Central memory CD8-positive, alpha-beta T cell (primary cell): ENCODE measurements at regions not wholly inside any gene's neighbourhood (a gene's known extent, or its start where the extent isn't known, plus 50 kb on each side); places are given as distances from the start of the nearest gene placed in this dataset.

Experiments
- ATAC-seq: fragments of 150-1000 bp; cut with Tn5 transposase; replicated peaks from 2 replicates; pipeline ENCODE4 v1.10.0; 2022; ENCODE audit warnings: mild to moderate bottlenecking, moderate FRiP score, moderate number of reproducible peaks; ENCODE audit not compliant: poor library complexity, severe bottlenecking; ENCODE audit errors: extremely low read depth
- DNase-seq, 2 donors: peaks; one replicate each; pipeline ENCODE4 v3.0.0; 2021; ENCODE audit warnings: low spot score in 2 of 2
- H3K27ac Mint-ChIP-seq: one replicate; pipeline ENCODE4 v1.8.0; 2022; ENCODE audit warnings: low read depth, mild to moderate bottlenecking, moderate library complexity, mixed read lengths
- H3K27me3 Mint-ChIP-seq: one replicate; pipeline ENCODE4 v1.8.0; 2022; ENCODE audit warnings: mixed read lengths
- H3K36me3 Mint-ChIP-seq: one replicate; pipeline ENCODE4 v1.8.0; 2022; ENCODE audit warnings: mild to moderate bottlenecking, moderate library complexity, mixed read lengths; ENCODE audit not compliant: insufficient read depth
- H3K4me1 Mint-ChIP-seq: one replicate; pipeline ENCODE4 v1.8.0; 2022; ENCODE audit warnings: mixed read lengths
- H3K4me3 Mint-ChIP-seq: one replicate; pipeline ENCODE4 v1.8.0; 2022; ENCODE audit warnings: mild to moderate bottlenecking, moderate library complexity, mixed read lengths
- H3K9me3 Mint-ChIP-seq: one replicate; pipeline ENCODE4 v1.8.0; 2022; ENCODE audit warnings: mixed read lengths

DNA sequence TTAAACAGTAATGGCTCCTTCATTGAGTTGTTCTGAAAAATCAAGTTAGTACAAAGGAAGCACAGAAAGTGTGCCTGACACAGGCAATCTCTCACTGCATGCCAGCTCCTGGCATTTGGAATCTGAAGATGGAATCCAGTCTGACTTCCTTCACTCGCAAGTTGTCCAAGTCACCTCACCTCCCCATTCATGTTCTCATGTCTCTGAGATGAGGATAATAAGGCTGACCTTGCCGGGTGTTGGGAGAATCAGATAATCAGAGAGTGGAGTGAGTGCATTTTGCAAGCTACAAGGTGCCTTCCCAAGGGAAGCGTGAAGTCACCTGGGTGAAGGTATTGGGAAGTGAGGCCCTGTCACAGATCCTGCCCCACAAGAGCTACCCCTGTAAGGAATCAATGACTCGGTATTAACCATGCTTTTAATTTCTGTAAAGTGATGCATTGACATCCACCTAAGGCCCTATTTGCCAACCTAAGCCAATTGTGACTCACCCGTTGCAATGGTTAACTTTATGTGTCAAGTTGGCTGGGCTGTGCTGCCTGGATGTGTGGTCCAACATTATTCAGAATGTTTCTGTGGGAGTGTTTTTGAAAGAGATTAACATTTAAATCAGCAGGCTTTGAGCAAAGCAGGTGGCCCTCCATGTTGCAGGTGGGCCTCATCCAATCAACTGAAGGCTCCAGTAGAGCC, 62.5 kb upstream of the TARBP1 start:
- H3K27ac Mint-ChIP-seq: no peak overlapping the region
- ATAC-seq (no peak), DNase-seq (no peak)
- no peaks in the 10 kb centered on the region for H3K36me3 Mint-ChIP-seq
- H3K4me1 Mint-ChIP-seq: no peaks in the 10 kb centered on the region
- no peak overlapping the region for H3K4me3 Mint-ChIP-seq
- peaks cover 11% of the 10 kb centered on the region for H3K27me3 Mint-ChIP-seq
- H3K9me3 Mint-ChIP-seq: no peaks in the 10 kb centered on the region

DNA sequence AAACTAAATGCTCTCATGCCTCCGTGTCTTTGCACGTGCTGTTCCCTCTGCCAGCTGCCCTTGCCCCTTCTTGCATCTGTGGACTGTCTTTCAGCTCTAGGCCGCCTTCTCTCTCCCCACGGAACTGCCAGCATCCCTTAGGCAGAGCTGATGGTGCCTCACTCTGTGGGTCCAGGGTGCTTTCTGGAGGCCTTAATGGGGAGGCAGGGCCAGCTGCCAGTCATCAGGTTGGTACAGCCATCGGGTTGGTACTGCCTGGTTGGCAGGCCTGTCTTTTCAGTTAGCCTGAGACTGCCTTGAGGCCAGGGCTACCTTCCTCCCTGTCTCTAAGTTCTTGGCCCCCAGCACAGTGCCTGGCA, 61.4 kb upstream of the TARBP1 start:
- no peaks in the 10 kb centered on the region for H3K9me3 Mint-ChIP-seq
- no peaks in the 10 kb centered on the region for H3K36me3 Mint-ChIP-seq
- H3K4me1 Mint-ChIP-seq: no peaks in the 10 kb centered on the region
- H3K4me3 Mint-ChIP-seq: no peak overlapping the region
- peaks cover 7% of the 10 kb centered on the region for H3K27me3 Mint-ChIP-seq
- ATAC-seq: no peak
- no peak for DNase-seq
- H3K27ac Mint-ChIP-seq: no peak overlapping the region

DNA sequence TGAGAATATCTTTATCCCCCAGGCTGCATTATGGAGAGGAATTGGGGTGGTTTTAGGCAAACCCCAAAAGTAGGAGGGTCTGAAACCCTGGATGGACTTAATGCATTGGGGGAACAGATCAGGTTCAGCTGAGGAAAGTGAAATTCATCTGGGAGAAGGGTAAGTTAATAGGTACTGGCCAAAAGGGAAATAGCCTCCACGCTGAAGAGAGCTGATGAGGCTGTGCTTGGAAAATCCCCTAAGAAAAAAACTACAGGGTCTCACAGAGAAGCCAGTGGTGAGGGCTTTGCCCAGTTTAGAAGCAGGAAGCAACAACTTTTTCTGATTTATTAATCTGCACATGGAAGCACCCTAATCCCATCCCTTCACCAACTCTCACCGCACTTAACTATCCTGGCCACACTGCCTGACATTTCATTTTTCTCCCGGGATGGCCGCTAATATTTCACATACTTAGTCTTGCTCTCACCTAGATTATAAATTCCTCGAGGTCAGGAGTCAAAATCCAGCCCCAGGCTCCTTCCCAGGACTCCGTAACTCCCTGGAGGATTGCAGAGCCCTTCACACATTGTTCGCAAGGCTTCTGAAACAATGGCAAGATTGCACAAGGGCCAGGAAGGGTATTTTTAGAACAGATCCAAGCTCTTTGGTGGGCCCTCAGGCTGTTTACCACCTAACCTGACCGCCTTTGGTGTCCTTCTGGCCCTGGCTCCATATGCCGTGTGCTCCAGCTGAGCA, 60.9 kb upstream of the TARBP1 start:
- Mint-ChIP-seq H3K9me3 (no peaks in the 10 kb centered on the region), H3K4me3 (no peak overlapping the region), H3K27ac (no peak overlapping the region), H3K27me3 (peaks cover 2% of the 10 kb centered on the region), H3K4me1 (no peaks in the 10 kb centered on the region), H3K36me3 (no peaks in the 10 kb centered on the region)
- DNase-seq (no peak), ATAC-seq (no peak)

DNA sequence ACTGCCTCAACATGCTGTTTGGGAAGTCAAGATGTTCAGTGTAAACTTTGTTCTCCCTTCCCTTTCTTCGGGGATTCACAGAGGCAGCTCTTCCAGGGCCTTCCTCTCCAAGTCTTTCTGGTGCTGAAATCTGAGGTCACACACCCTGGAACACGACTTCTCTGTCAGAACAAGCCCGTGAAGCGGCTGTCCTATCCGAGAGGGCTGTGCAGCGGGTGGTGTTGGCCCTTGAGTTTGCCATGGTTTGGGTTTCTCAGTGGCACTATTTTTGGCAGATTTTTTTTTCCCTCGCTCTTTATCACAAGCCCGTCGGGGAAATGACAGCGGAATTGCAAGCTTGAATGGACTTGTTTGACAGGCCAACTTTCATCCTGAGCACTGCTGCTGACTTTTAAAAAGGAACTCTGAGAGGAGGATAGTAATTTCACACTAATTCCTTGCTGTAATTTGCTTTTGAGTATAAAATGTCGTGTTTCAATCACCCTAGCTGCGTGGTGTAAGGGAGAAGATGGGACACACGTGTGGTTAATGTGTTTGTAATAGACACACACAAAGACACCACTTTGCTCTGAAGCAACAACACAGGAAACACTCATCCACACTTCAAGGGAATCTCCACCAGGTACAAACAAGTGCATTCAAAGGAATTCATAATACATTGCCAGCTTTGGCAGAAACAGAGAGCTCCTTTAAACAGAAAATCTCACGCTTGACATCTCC, 60.1 kb upstream of the TARBP1 start:
- no peak for DNase-seq
- no peak overlapping the region for H3K27ac Mint-ChIP-seq
- H3K27me3 Mint-ChIP-seq: no peaks in the 10 kb centered on the region
- no peaks in the 10 kb centered on the region for H3K36me3 Mint-ChIP-seq
- H3K4me3 Mint-ChIP-seq: no peak overlapping the region
- no peaks in the 10 kb centered on the region for H3K9me3 Mint-ChIP-seq
- ATAC-seq: no peak
- no peaks in the 10 kb centered on the region for H3K4me1 Mint-ChIP-seq

DNA sequence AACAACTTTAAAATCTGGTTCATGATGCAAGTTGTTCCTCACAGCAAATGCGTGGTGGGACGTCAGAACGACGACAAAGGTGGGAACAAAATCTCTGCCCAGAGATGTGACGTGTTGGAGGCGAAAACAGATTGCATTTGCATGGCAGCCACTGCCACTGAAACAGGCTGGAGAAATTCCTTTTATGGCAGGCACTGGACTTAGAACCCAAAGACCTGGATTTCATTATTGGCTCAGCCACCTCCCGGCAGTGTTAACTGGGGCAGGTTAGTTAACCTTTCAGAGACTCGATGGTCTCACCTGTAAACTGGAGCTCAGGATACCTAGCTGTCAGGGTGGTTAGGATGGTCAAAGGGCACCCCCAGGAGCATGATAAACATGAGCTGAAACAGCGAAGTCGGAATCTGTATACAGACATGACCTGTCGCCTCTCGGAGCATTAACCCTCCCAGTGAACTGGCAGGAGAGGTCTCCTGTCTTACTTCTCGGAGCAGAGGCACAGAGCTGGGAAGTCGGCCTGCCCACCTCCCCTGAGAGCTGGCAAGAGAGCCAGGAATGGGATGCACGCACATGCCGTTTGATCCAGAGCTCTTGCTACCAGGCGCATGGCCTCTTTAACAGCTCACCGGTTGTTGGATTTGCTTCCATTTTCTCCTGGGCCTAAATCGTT, 59.2 kb upstream of the TARBP1 start:
- Mint-ChIP-seq H3K4me3 (no peak overlapping the region), H3K27me3 (peaks cover 8% of the 10 kb centered on the region), H3K27ac (no peak overlapping the region), H3K4me1 (no peaks in the 10 kb centered on the region), H3K36me3 (peaks cover 2% of the 10 kb centered on the region), H3K9me3 (no peaks in the 10 kb centered on the region)
- no peak for ATAC-seq
- DNase-seq: no peak

DNA sequence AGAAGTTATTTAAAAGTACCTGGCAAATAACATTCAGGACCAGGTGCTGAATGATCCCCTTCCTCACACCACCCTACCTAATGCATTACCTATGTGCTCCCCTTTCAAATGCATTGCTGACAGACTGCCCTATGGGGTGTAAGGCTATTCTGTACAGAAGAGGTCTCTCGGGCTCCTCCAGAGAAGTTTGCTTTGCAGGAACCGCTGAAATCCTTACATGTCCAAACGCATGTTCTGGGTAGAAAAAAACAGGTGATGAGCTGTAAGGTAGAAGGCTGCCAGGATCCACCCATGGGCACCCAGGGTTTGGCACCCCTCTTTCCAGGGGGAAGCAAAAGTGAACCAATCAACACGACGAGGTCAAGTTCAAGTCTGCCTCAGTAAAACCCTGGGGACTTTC, 58.3 kb upstream of the TARBP1 start:
- H3K4me1 Mint-ChIP-seq: no peaks in the 10 kb centered on the region
- peaks cover 15% of the 10 kb centered on the region for H3K27me3 Mint-ChIP-seq
- DNase-seq (no peak), ATAC-seq (no peak)
- H3K27ac Mint-ChIP-seq: no peak overlapping the region
- no peak overlapping the region for H3K4me3 Mint-ChIP-seq
- peaks cover 2% of the 10 kb centered on the region for H3K36me3 Mint-ChIP-seq
- H3K9me3 Mint-ChIP-seq: no peaks in the 10 kb centered on the region

DNA sequence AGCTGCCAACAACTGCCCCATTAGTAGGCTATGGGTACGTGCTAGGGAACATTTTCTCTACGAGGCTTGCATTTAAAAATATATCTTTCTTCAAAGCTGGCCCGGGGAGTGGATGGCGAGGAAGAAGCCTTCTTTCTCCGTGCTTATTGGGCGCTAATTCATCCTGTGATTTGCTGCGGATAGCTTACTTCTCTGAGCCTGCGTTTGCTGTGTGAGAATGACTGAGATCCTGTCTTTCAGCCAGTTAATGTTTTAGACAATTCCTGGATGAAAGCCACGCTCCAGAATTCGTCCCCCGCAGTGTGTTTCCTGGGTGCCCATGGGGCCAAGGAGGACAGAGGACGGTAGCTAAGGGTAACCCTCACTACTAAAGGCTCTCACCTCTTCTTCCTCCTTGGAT, 57.8 kb upstream of the TARBP1 start:
- peaks cover 15% of the 10 kb centered on the region for H3K27me3 Mint-ChIP-seq
- DNase-seq (no peak), ATAC-seq (no peak)
- no peak overlapping the region for H3K4me3 Mint-ChIP-seq
- H3K4me1 Mint-ChIP-seq: no peaks in the 10 kb centered on the region
- H3K36me3 Mint-ChIP-seq: peaks cover 2% of the 10 kb centered on the region
- no peaks in the 10 kb centered on the region for H3K9me3 Mint-ChIP-seq
- no peak overlapping the region for H3K27ac Mint-ChIP-seq

DNA sequence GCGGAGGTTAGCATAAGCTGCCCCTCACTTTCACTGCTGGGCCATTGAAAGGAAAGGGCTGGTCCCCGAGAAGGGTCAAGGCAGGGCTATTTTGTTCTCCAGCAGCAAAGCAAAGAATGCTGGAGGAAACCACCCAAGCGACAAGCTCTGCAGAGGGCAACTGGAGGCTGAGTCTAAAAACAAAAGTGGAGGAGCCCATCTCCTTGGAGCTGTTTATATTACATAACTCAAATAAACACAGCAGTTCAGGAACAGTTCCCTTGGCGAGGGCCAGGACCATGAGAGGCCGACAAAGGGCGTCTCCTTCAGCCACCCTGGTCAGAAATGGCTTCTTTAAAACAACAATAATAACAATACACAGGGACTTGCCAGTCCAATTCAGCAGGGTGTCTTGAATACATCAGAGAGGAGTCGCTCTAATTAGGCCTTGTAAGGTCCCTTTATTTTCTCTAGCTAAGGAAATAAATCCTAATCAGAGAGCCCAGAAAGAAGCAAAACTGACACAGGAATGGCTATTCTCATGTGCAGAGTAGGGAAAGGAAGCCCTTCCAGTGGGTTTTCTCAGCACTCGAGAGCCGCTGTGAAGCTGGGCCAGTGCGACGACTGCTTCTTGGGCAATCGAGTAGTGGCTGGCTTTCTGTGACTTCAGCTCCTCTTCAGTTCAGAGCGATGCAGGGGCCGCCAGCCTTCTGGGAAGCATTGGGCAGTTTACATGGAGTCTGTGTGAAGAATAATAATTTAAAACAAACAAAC, 57.0 kb upstream of the TARBP1 start:
- H3K27me3 Mint-ChIP-seq: peaks cover 16% of the 10 kb centered on the region
- H3K9me3 Mint-ChIP-seq: no peaks in the 10 kb centered on the region
- H3K36me3 Mint-ChIP-seq: peaks cover 2% of the 10 kb centered on the region
- no peak overlapping the region for H3K4me3 Mint-ChIP-seq
- H3K27ac Mint-ChIP-seq: peak overlapping the region; percentile 42
- H3K4me1 Mint-ChIP-seq: no peaks in the 10 kb centered on the region
- no peak for ATAC-seq
- DNase-seq: no peak

DNA sequence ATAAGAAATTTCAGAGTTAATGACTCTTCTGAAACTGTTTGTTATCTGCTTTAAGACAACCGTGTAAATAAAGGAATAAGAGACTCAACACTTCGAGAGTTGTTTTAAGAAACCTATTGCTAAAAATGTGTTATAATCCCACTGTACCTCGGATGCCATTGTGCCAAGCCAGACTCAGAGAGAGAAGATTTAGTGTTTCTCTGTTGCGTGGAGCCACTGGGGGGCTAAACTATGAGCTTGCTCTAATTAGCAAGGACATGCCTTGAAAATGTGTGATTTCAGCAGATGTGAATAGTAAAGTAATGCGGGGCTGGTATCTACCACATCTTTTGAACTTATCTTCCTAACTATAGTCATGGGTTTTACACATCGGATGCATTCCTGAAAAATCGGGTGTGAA, 56.2 kb upstream of the TARBP1 start:
- Mint-ChIP-seq H3K4me3 (no peak overlapping the region), H3K4me1 (no peaks in the 10 kb centered on the region), H3K36me3 (peaks cover 2% of the 10 kb centered on the region), H3K27me3 (peaks cover 24% of the 10 kb centered on the region), H3K9me3 (no peaks in the 10 kb centered on the region), H3K27ac (peak overlapping the region; percentile 42)
- ATAC-seq (no peak), DNase-seq (no peak)

DNA sequence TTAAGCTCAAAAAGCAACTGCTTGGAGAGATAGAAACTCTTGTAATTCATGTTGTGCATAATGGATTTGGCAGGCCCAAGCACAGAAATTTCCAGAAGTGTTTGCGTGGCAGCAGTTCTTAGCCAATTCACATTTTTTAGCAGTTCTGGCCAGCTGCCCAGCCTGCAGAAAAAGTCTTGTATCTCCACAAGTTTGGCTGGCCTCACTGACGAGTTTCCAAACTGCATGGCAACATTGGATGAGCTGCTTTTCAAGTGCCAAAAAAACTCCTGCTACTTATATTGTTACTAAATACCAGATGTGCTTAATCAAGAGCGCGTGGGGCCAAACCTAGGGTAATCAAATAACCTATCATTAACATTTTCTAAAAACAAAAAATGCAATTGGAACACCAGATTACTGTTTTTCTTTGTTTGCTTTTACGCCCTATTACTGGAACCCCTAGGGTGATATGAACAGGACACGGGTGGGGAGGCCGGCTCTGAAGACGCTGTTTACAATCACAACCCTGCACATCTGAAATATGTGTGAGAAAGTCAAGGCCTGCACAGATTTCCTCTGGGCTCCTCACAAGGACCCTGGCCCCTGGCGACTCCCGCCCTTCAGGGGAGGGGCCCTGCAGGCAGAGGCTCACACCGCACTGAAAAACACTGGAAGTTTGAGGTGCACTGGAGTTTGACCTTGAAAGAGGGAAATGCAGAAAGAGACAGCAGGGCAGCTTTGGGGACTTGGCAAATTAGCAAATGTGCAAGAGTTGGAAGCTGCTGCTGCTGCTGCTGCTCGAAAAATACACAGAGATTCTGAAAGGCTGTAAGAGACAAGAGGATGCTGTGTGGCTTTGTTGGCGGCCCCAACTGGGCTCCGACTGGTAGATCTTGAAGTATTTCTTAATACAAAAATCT, 55.2 kb upstream of the TARBP1 start:
- no peaks in the 10 kb centered on the region for H3K4me1 Mint-ChIP-seq
- DNase-seq: no peak
- H3K36me3 Mint-ChIP-seq: peaks cover 2% of the 10 kb centered on the region
- H3K4me3 Mint-ChIP-seq: no peak overlapping the region
- no peak overlapping the region for H3K27ac Mint-ChIP-seq
- H3K9me3 Mint-ChIP-seq: no peaks in the 10 kb centered on the region
- peaks cover 27% of the 10 kb centered on the region for H3K27me3 Mint-ChIP-seq
- no peak for ATAC-seq

DNA sequence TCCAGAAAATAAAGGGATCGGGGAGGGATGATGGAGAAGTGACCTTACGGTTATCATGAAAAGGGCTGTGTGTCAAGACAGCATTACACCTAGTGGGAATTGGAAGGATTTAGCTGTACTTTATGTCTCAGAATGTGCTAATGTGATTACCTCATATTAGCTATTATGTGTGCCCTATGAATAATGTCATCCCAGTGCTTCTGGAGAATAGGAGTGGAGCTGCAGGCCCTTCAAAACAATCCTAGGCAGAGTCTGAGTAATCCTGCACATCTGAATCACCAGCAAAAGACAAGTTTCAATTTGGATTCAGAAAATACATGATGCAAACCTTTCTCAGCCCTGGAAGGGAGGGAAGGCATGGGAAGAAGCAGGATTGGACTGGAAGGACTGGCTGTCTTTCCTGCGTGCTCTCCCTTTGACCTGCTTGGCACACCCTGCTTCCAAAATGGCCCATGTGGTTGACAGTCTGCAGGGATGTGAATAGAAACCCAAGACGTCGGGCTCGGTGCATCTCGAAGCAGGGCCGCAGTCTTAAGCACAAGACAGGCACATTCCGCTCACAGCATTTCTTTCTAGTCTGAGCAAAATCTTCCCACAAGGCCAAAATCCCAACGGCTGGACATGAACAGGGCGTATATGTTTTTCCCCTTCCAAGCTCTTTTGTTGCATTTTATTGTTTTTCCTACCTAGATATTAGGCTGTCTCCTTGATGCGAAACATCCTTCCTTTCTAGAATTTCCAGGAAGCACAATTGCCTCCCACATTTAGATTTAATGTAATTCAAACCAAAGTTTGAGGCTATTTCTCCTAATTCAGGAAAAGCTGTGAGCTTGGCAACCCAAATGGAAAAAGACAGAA, 54.3 kb upstream of the TARBP1 start:
- H3K4me1 Mint-ChIP-seq: no peaks in the 10 kb centered on the region
- peaks cover 2% of the 10 kb centered on the region for H3K36me3 Mint-ChIP-seq
- H3K4me3 Mint-ChIP-seq: no peak overlapping the region
- ATAC-seq (no peak), DNase-seq (no peak)
- no peak overlapping the region for H3K27ac Mint-ChIP-seq
- H3K27me3 Mint-ChIP-seq: peaks cover 37% of the 10 kb centered on the region
- no peaks in the 10 kb centered on the region for H3K9me3 Mint-ChIP-seq
